GM12875 (cell line): ENCODE measurements at regions not wholly inside any gene's neighbourhood (a gene's known extent, or its start where the extent isn't known, plus 50 kb on each side); places are given as distances from the start of the nearest gene placed in this dataset.

Experiments used
- H3K4me3 ChIP-seq: one replicate; pipeline ENCODE4 v1.5.1; 2011; ENCODE audit warnings: low read depth, low read length, control low read depth
- CTCF ChIP-seq: IDR thresholded peaks from 2 replicates; pipeline ENCODE4 v1.5.1; 2011; ENCODE audit warnings: low read depth, mild to moderate bottlenecking, control low read depth, inconsistent platforms, low read length, moderate library complexity, borderline replicate concordance; ENCODE audit not compliant: insufficient read depth

- no peak overlapping the region for H3K4me3 ChIP-seq
- peak; percentile 31; the same call in 1 of the 2 replicates for TF ChIP-seq CTCF
Observed at GRCh38 chr11:127471662-127472061, 471.1 kb upstream of the KIRREL3 start.

GRCh38 chr11:127470306-127470884 is 469.8 kb upstream of the KIRREL3 start:
- H3K4me3 ChIP-seq: no peak overlapping the region
- TF ChIP-seq CTCF: peak; percentile 42; the same call in 1 of the 2 replicates

DNA sequence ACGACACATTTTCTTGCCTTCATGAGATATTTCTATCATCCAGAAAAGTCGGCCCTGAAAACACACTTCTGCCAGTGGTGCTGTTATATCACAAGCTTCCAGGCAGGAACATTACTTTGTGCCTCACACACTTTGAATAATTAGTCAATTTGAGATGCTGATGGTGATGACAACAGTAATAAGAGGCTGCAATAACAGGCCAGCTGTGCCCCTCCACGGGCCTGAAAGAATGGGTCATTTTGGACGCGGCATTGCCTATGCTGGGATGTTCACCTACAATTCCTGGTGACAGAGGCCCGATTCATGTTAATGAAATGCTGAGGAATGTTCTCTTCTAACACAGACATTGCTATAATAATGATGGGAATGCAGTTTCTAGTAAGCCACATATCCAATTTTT is 463.8 kb upstream of the KIRREL3 start:
- no peak for TF ChIP-seq CTCF
- H3K4me3 ChIP-seq: no peak overlapping the region

DNA sequence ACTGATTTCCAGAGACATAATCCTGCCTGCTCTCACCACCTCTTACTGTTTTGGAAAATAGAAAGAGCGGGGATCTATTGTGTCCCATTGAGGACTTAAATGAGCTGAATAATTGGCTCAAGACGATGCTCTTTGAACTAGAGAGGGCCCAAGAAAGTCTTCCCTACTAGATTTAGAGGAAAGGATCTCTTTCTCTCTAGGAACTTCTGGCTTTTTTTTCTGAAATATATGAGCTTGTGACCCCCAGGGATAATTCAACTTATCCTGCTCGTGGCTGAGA is 461.4 kb upstream of the KIRREL3 start:
- TF ChIP-seq CTCF: no peak

GRCh38 chr11:127461241-127462064 is 460.9 kb upstream of the KIRREL3 start:
- no peak overlapping the region for H3K4me3 ChIP-seq
- no peak for TF ChIP-seq CTCF

More for the DNA sequence above, 461.4 kb upstream of the KIRREL3 start:
- H3K4me3 ChIP-seq: no peak overlapping the region

GRCh38 chr11:127458561-127458960 is 458.0 kb upstream of the KIRREL3 start:
- TF ChIP-seq CTCF: no peak
- no peak overlapping the region for H3K4me3 ChIP-seq

- TF ChIP-seq CTCF: no peak
- no peak overlapping the region for H3K4me3 ChIP-seq
Observed at GRCh38 chr11:127454856-127455255, 454.3 kb upstream of the KIRREL3 start.
